ENCODE measurements at regions not wholly inside any gene's neighbourhood (a gene's known extent, or its start where the extent isn't known, plus 50 kb on each side); places are given as distances from the start of the nearest gene placed in this dataset.

GRCh38 chr1:217369271-217369981 is 261.5 kb downstream of the GPATCH2 start:
- WGBS, 4 donors, result 29 to 37% (median 33%) methylated on average over 8 of the region's 8 CpGs
- Histone ChIP-seq H3K4me3 (no peak overlapping the region), H3K4me1 (replicated peaks in 1 of 2) (no peaks in the 10 kb centered on the region), H3K36me3 (replicated peaks in 1 of 2) (no peaks in the 10 kb centered on the region), H3K9me3 (replicated peaks in 1 of 3) (no peaks in the 10 kb centered on the region), H3K27me3 (no peaks in the 10 kb centered on the region), H3K27ac (no peak overlapping the region)
- intact Hi-C loops (cut with DNase I), result no loop called here
- TF ChIP-seq POLR2A (IDR thresholded peaks at IDR 0.05) (no peak), CTCF (IDR thresholded peaks at IDR 0.05) (no peak)
- no peak for DNase-seq

- 62 to 76% (median 66%) methylated on average over 3 of the region's 3 CpGs for WGBS, 4 donors
- TF ChIP-seq POLR2A (IDR thresholded peaks at IDR 0.05) (no peak), CTCF (IDR thresholded peaks at IDR 0.05) (no peak)
- Histone ChIP-seq H3K9me3 (replicated peaks in 1 of 3) (no peaks in the 10 kb centered on the region), H3K27me3 (no peaks in the 10 kb centered on the region), H3K27ac (no peak overlapping the region), H3K4me1 (replicated peaks in 1 of 2) (no peaks in the 10 kb centered on the region), H3K4me3 (no peak overlapping the region), H3K36me3 (replicated peaks in 1 of 2) (no peaks in the 10 kb centered on the region)
- intact Hi-C loops (cut with DNase I), result no loop called here
- no peak for DNase-seq
These were observed 266.7 kb downstream of the GPATCH2 start for GRCh38 chr1:217364220-217364619.

GRCh38 chr1:217363319-217363718 is 267.6 kb downstream of the GPATCH2 start:
- no peaks in the 10 kb centered on the region for H3K9me3 ChIP-seq (replicated peaks in 1 of 3)
- TF ChIP-seq POLR2A (IDR thresholded peaks at IDR 0.05) (no peak), CTCF (IDR thresholded peaks at IDR 0.05) (no peak)
- H3K27me3 ChIP-seq, result no peaks in the 10 kb centered on the region
- WGBS, 4 donors, result 41 to 45% (median 43%) methylated on average over 3 to 4 of the region's 4 CpGs
- no peaks in the 10 kb centered on the region for H3K4me1 ChIP-seq (replicated peaks in 1 of 2)
- intact Hi-C loops (cut with DNase I), result no loop called here
- H3K36me3 ChIP-seq (replicated peaks in 1 of 2), result no peaks in the 10 kb centered on the region
- no peak overlapping the region for H3K4me3 ChIP-seq
- no peak for DNase-seq
- no peak overlapping the region for H3K27ac ChIP-seq

GRCh38 chr1:217360510-217360909 is 270.4 kb downstream of the GPATCH2 start:
- TF ChIP-seq CTCF (IDR thresholded peaks at IDR 0.05), result no peak
- no peak for TF ChIP-seq POLR2A (IDR thresholded peaks at IDR 0.05)
- Histone ChIP-seq H3K4me1 (replicated peaks in 1 of 2) (no peaks in the 10 kb centered on the region), H3K27me3 (no peaks in the 10 kb centered on the region), H3K4me3 (no peak overlapping the region), H3K9me3 (replicated peaks in 1 of 3) (no peaks in the 10 kb centered on the region), H3K36me3 (replicated peaks in 1 of 2) (no peaks in the 10 kb centered on the region), H3K27ac (no peak overlapping the region)
- WGBS, 4 donors, result 82 to 89% (median 84%) methylated on average over 4 of the region's 4 CpGs
- DNase-seq, result no peak
- intact Hi-C loops (cut with DNase I), result no loop called here

All from adrenal gland (tissue), 9 donors.